Mesenchymal stem cell (in vitro differentiated cells and primary cell): ENCODE measurements at regions not wholly inside any gene's neighbourhood (a gene's known extent, or its start where the extent isn't known, plus 50 kb on each side); places are given as distances from the start of the nearest gene placed in this dataset.

Source experiments
- DNase-seq: peaks from one replicate; pipeline ENCODE4 v3.0.0-alpha.2; 2013
- H2AFZ ChIP-seq: one replicate; pipeline ENCODE4 v1.6.1; 2013; ENCODE audit warnings: low read depth, mild to moderate bottlenecking, control low read depth, inconsistent platforms, low read length, moderate library complexity
- H2AK5ac ChIP-seq: 2 replicates; pipeline ENCODE4 v1.6.1; 2013; ENCODE audit warnings: low read length, moderate library complexity, mild to moderate bottlenecking, inconsistent platforms; ENCODE audit not compliant: severe bottlenecking
- H2BK120ac ChIP-seq: one replicate; pipeline ENCODE4 v1.6.1; 2013; ENCODE audit warnings: low read depth, mild to moderate bottlenecking, inconsistent platforms, low read length, moderate library complexity
- H2BK12ac ChIP-seq, 2 experiments: one replicate each; pipeline ENCODE4 v1.6.1; 2013; ENCODE audit warnings: inconsistent platforms in 2 of 2, low read length in 2 of 2, mild to moderate bottlenecking in 2 of 2, moderate library complexity in 2 of 2, control low read depth in 1 of 2
- H2BK15ac ChIP-seq: one replicate; pipeline ENCODE4 v1.6.1; 2013; ENCODE audit warnings: mild to moderate bottlenecking, low read depth, inconsistent platforms; ENCODE audit not compliant: poor library complexity, severe bottlenecking
- H2BK5ac ChIP-seq: 2 replicates; pipeline ENCODE4 v1.6.1; 2013; ENCODE audit warnings: low read depth, mild to moderate bottlenecking, low read length, control low read depth, inconsistent platforms; ENCODE audit not compliant: poor library complexity, severe bottlenecking
- H3K14ac ChIP-seq, 2 experiments: one replicate each; pipeline ENCODE4 v1.6.1; 2013; ENCODE audit warnings: inconsistent platforms in 2 of 2, low read length in 2 of 2, control low read depth in 1 of 2, mild to moderate bottlenecking in 1 of 2, moderate library complexity in 1 of 2
- H3K18ac ChIP-seq, 2 experiments: one replicate each; pipeline ENCODE4 v1.6.1; 2013; ENCODE audit warnings: inconsistent platforms in 2 of 2, low read length in 2 of 2, control low read depth in 1 of 2, low read depth in 1 of 2, mild to moderate bottlenecking in 1 of 2
- H3K23ac ChIP-seq, 2 experiments: one replicate each; pipeline ENCODE4 v1.6.1; 2013; ENCODE audit warnings: inconsistent platforms in 2 of 2, low read length in 2 of 2, mild to moderate bottlenecking in 2 of 2, moderate library complexity in 2 of 2, control low read depth in 1 of 2
- H3K27ac ChIP-seq: 2 replicates; pipeline ENCODE4 v1.5.1; 2013; ENCODE audit warnings: mild to moderate bottlenecking, moderate library complexity, low read length, control low read depth, inconsistent platforms; ENCODE audit not compliant: poor library complexity, severe bottlenecking
- H3K27me3 ChIP-seq, 2 experiments: 2 replicates each; pipeline versions ENCODE4 v1.6.1 to v1.7.0; 2013; ENCODE audit warnings: low read length in 2 of 2, mild to moderate bottlenecking in 2 of 2, moderate library complexity in 2 of 2, control low read depth in 1 of 2, inconsistent platforms in 1 of 2; ENCODE audit not compliant: control insufficient read depth in 1 of 2, insufficient read depth in 1 of 2
- H3K36me3 ChIP-seq, 2 experiments: 2 replicates each; pipeline versions ENCODE4 v1.6.1 to v1.7.0; 2013; ENCODE audit warnings: low read length in 2 of 2, control low read depth in 1 of 2, inconsistent platforms in 1 of 2, low read depth in 1 of 2, mild to moderate bottlenecking in 1 of 2; ENCODE audit not compliant: insufficient read depth in 2 of 2, control insufficient read depth in 1 of 2
- H3K4ac ChIP-seq, 2 experiments: one replicate each; pipeline ENCODE4 v1.6.1; 2013; ENCODE audit warnings: inconsistent platforms in 2 of 2, low read length in 2 of 2, mild to moderate bottlenecking in 2 of 2, moderate library complexity in 2 of 2, control low read depth in 1 of 2, low read depth in 1 of 2
- H3K4me1 ChIP-seq: 2 replicates; pipeline ENCODE4 v1.6.1; 2013; ENCODE audit warnings: low read depth, low read length, control low read depth; ENCODE audit not compliant: control insufficient read depth, insufficient read depth
- H3K4me2 ChIP-seq: 2 replicates; pipeline ENCODE4 v1.6.1; 2013; ENCODE audit warnings: low read length, mild to moderate bottlenecking, inconsistent platforms; ENCODE audit not compliant: poor library complexity, severe bottlenecking
- H3K4me3 ChIP-seq, 2 experiments: 2 replicates each; pipeline versions ENCODE4 v1.5.1 to v1.7.0; 2013; ENCODE audit warnings: low read length in 2 of 2, mild to moderate bottlenecking in 2 of 2, control low read depth in 1 of 2, low read depth in 1 of 2; ENCODE audit not compliant: insufficient read depth in 1 of 2
- H3K79me1 ChIP-seq: replicated peaks from 2 replicates; pipeline ENCODE4 v1.6.1; 2013; ENCODE audit warnings: mild to moderate bottlenecking, control low read depth, low read length, inconsistent platforms; ENCODE audit not compliant: poor library complexity, severe bottlenecking
- H3K9ac ChIP-seq: 2 replicates; pipeline ENCODE4 v1.7.0; 2013; ENCODE audit warnings: mild to moderate bottlenecking, low read length, moderate library complexity
- H3K9me3 ChIP-seq: 2 replicates; pipeline ENCODE4 v1.7.0; 2013; ENCODE audit warnings: mild to moderate bottlenecking, low read length; ENCODE audit not compliant: control insufficient read depth
- H4K8ac ChIP-seq: one replicate; pipeline ENCODE4 v1.6.1; 2013; ENCODE audit warnings: inconsistent platforms, mild to moderate bottlenecking, low read length, moderate library complexity
- H4K91ac ChIP-seq: one replicate; pipeline ENCODE4 v1.6.1; 2013; ENCODE audit warnings: mild to moderate bottlenecking, low read length, inconsistent platforms
- WGBS: methylation state at CpG from one replicate; pipeline ENCODE4 v1.1.7; 2013; ENCODE audit warnings: mixed read lengths; 5-methylcytosine and 5-hydroxymethylcytosine counted together

DNA sequence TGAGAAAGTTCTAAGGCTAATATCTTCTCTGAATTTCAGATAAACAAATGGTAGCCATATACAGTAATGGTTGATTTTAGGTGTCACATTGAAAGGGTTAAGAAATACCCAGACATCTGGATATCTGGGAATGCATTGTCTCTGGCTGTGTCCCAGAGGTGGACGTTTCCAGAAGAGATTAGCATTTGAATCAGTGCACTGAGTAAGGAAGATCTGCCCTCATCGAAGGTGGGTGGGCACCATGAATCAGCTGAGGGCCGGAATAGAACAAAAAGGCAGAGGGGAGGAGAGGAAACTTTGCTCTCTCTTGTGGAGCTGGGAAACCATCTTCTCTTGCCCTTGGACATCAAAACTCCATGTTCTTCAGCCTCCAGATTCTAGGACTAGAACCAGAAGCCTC, 554.4 kb downstream of the IRX1 start:
- no peak overlapping the region for H2BK15ac ChIP-seq
- 50% methylated on average over 3 of the region's 3 CpGs for WGBS
- H2AFZ ChIP-seq: no peak overlapping the region
- H3K4ac ChIP-seq: no peak overlapping the region
- H3K27me3 ChIP-seq: no peaks in the 10 kb centered on the region
- H3K18ac ChIP-seq: no peak overlapping the region
- H4K91ac ChIP-seq: no peak overlapping the region
- no peak for DNase-seq
- H3K4me3 ChIP-seq: no peak overlapping the region
- no peak overlapping the region for H3K23ac ChIP-seq
- H3K9me3 ChIP-seq: peaks cover 11% of the 10 kb centered on the region
- no peaks in the 10 kb centered on the region for H3K79me1 ChIP-seq
- H4K8ac ChIP-seq: no peak overlapping the region
- no peak overlapping the region for H3K4me2 ChIP-seq
- H3K36me3 ChIP-seq: no peaks in the 10 kb centered on the region
- no peak overlapping the region for H2BK12ac ChIP-seq
- H2BK120ac ChIP-seq: no peak overlapping the region
- H3K14ac ChIP-seq: no peak overlapping the region
- H2AK5ac ChIP-seq: no peak overlapping the region
- no peak overlapping the region for H3K27ac ChIP-seq
- no peak overlapping the region for H3K9ac ChIP-seq
- no peak overlapping the region for H2BK5ac ChIP-seq
- no peaks in the 10 kb centered on the region for H3K4me1 ChIP-seq

DNA sequence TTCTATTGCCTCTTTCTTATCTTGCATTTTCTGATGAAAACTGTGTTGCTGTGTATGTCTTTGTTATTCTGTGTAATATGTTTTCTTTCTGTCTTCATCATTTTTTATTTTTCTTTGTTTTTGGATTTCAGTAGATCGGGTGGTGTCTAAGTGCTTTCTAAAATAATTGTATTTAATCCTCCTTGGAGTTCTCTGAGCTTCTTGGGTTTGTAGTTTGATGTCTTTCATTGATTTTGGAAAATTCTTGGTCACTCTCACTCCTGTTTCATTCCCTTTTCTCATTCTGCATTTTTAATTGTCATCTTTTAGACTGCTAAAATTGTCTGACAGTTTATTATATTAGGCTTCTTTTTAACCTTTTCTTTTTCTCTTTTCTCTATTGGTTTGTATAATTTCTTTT, 560.5 kb downstream of the IRX1 start:
- no peak overlapping the region for H2BK12ac ChIP-seq
- H2BK15ac ChIP-seq: no peak overlapping the region
- no peak overlapping the region for H2AK5ac ChIP-seq
- H2AFZ ChIP-seq: no peak overlapping the region
- H3K4me2 ChIP-seq: no peak overlapping the region
- H3K36me3 ChIP-seq: no peaks in the 10 kb centered on the region
- no peak overlapping the region for H3K27ac ChIP-seq
- no peaks in the 10 kb centered on the region for H3K4me1 ChIP-seq
- H2BK5ac ChIP-seq: no peak overlapping the region
- H4K8ac ChIP-seq: no peak overlapping the region
- H2BK120ac ChIP-seq: no peak overlapping the region
- no peak overlapping the region for H3K14ac ChIP-seq
- H3K4me3 ChIP-seq: no peak overlapping the region
- no CpG with 5 or more reads among the region's 1 CpG for WGBS
- H3K4ac ChIP-seq: no peak overlapping the region
- H3K18ac ChIP-seq: no peak overlapping the region
- no peak overlapping the region for H4K91ac ChIP-seq
- H3K79me1 ChIP-seq: no peaks in the 10 kb centered on the region
- no peak overlapping the region for H3K9ac ChIP-seq
- H3K27me3 ChIP-seq: no peaks in the 10 kb centered on the region
- no peak overlapping the region for H3K23ac ChIP-seq
- H3K9me3 ChIP-seq: peaks cover 30% of the 10 kb centered on the region
- DNase-seq: no peak

DNA sequence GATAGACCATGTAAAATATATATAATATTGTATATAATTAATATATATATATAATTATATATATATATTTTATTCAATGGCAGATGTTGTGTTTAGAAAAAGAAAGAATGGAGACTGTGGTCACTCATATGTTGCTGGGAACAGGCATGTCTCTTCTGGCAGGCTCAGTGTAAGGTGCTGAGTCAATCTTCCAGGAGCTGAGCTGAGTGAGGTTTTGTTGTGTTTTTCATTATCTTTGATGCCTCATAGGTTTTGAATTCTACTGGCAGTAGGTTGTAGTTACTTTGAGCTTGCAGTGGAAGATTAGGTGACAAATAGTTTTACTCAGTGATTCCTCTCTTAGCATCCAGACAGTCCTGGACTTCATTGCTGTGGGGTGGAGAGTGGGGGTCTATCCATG, 561.3 kb downstream of the IRX1 start:
- Histone ChIP-seq H3K23ac (no peak overlapping the region), H3K9me3 (peaks cover 30% of the 10 kb centered on the region), H3K27ac (no peak overlapping the region), H3K27me3 (no peaks in the 10 kb centered on the region), H3K4me1 (no peaks in the 10 kb centered on the region), H4K8ac (no peak overlapping the region), H3K9ac (no peak overlapping the region), H2BK12ac (no peak overlapping the region), H3K14ac (no peak overlapping the region), H3K4me3 (no peak overlapping the region), H2AFZ (no peak overlapping the region), H3K36me3 (no peaks in the 10 kb centered on the region), H2BK5ac (no peak overlapping the region), H3K18ac (no peak overlapping the region), H4K91ac (no peak overlapping the region), H2AK5ac (no peak overlapping the region), H2BK15ac (no peak overlapping the region), H3K4ac (no peak overlapping the region), H3K4me2 (no peak overlapping the region), H3K79me1 (no peaks in the 10 kb centered on the region), H2BK120ac (no peak overlapping the region)
- no peak for DNase-seq

DNA sequence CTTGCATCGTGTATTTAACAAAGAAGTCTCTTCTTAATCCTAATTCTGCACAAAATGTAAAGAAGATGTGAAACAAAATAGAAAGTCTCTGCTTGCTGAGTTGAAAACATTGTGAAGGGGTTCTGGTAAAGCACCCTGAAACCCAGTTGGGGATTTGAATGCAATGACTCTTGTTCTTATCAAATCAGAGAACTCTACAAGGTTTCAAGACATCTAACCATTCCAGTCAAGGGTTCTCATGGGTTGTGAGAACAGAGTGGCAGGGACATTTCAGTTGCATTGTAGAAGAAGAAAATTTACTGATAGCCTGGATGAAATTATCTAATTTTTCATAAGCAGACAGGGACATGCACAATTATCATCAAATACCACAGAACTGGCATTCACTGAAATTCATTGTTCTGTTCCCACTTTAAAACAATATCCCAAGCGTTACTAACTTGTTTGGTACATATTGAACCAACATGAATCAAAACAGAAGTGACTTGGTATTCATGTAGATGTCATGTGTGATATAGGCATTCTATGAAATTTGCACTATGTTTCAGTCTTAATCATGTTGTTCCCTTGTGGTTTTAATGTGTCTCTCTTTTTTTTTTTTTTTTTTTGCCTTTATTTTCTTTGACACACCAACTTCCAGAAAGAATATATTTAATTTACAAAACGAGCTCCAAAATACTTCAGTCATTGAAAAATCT, 563.3 kb downstream of the IRX1 start:
- Histone ChIP-seq H3K36me3 (no peaks in the 10 kb centered on the region), H3K4me2 (no peak overlapping the region), H3K9me3 (peaks cover 29% of the 10 kb centered on the region), H4K91ac (no peak overlapping the region), H3K4me3 (no peak overlapping the region), H2BK12ac (no peak overlapping the region), H3K18ac (no peak overlapping the region), H3K9ac (no peak overlapping the region), H3K4ac (no peak overlapping the region), H3K4me1 (no peaks in the 10 kb centered on the region), H2AFZ (no peak overlapping the region), H2BK15ac (no peak overlapping the region), H3K27me3 (no peaks in the 10 kb centered on the region), H3K23ac (no peak overlapping the region), H4K8ac (no peak overlapping the region), H2BK5ac (no peak overlapping the region), H2BK120ac (no peak overlapping the region), H3K27ac (no peak overlapping the region), H3K14ac (no peak overlapping the region), H3K79me1 (no peaks in the 10 kb centered on the region), H2AK5ac (no peak overlapping the region)
- WGBS: 100% methylated on average over 1 of the region's 3 CpGs
- no peak for DNase-seq
